MM.1S (cell line): ENCODE measurements at regions not wholly inside any gene's neighbourhood (a gene's known extent, or its start where the extent isn't known, plus 50 kb on each side); places are given as distances from the start of the nearest gene placed in this dataset.

Experiments
- DNase-seq: peaks from one replicate; pipeline ENCODE4 v3.0.0-alpha.2; 2015
- H2AFZ ChIP-seq: fragments of 300-600 bp; sonication (generic); 2 replicates; pipeline ENCODE4 v1.6.0; 2016; ENCODE audit warnings: antibody characterized with exemption, low read length
- H3F3A ChIP-seq: fragments of 300-600 bp; sonication (generic); 2 replicates; pipeline ENCODE4 v1.6.1; 2016; ENCODE audit warnings: mild to moderate bottlenecking, antibody characterized with exemption, low read length, moderate library complexity, mixed read lengths; ENCODE audit not compliant: insufficient read depth
- H3K27ac ChIP-seq: fragments of 300-600 bp; sonication (generic); 2 replicates; pipeline ENCODE4 v1.5.1; 2016; ENCODE audit warnings: mild to moderate bottlenecking, low read length
- H3K27me3 ChIP-seq: fragments of 300-600 bp; sonication (generic); replicated peaks from 2 replicates; pipeline ENCODE4 v1.6.0; 2016; ENCODE audit warnings: low read length; ENCODE audit not compliant: insufficient read depth
- H3K36me3 ChIP-seq: fragments of 300-600 bp; sonication (generic); replicated peaks from 2 replicates; pipeline ENCODE4 v1.6.1; 2016; ENCODE audit warnings: mild to moderate bottlenecking, low read length, mixed read lengths; ENCODE audit not compliant: insufficient read depth
- H3K4me1 ChIP-seq: fragments of 300-600 bp; sonication (generic); 2 replicates; pipeline ENCODE4 v1.6.1; 2016; ENCODE audit warnings: low read length, mixed read lengths
- H3K4me2 ChIP-seq: fragments of 300-600 bp; sonication (generic); 2 replicates; pipeline ENCODE4 v1.6.0; 2016; ENCODE audit warnings: low read depth, low read length
- H3K4me3 ChIP-seq: fragments of 300-600 bp; sonication (generic); 2 replicates; pipeline ENCODE4 v1.5.1; 2016; ENCODE audit warnings: low read length, mixed read lengths
- H3K79me2 ChIP-seq: fragments of 300-600 bp; sonication (generic); 2 replicates; pipeline ENCODE4 v1.6.1; 2016; ENCODE audit warnings: mixed run types, low read length, mixed read lengths
- H3K9ac ChIP-seq: fragments of 300-600 bp; sonication (generic); 2 replicates; pipeline ENCODE4 v1.6.1; 2016; ENCODE audit warnings: low read length, mixed read lengths
- H3K9me2 ChIP-seq: fragments of 300-600 bp; sonication (generic); replicated peaks from 2 replicates; pipeline ENCODE4 v1.6.1; 2016; ENCODE audit warnings: mild to moderate bottlenecking, low read length, mixed read lengths; ENCODE audit not compliant: insufficient read depth
- H3K9me3 ChIP-seq: fragments of 300-600 bp; sonication (generic); replicated peaks from 2 replicates; pipeline ENCODE4 v1.6.1; 2016; ENCODE audit warnings: mild to moderate bottlenecking, low read length, mixed read lengths; ENCODE audit not compliant: insufficient read depth
- H4K20me1 ChIP-seq: fragments of 300-600 bp; sonication (generic); 2 replicates; pipeline ENCODE4 v1.6.1; 2016; ENCODE audit warnings: mild to moderate bottlenecking, low read length, moderate library complexity, mixed read lengths; ENCODE audit not compliant: insufficient read depth
- CTCF ChIP-seq: fragments of 300-600 bp; sonication (generic); IDR thresholded peaks from 2 replicates; pipeline ENCODE4 v1.5.1; 2016; ENCODE audit warnings: antibody characterized with exemption, low read length, mixed read lengths
- EZH2 ChIP-seq: fragments of 300-600 bp; sonication (generic); optimal IDR thresholded peaks from 2 replicates; pipeline ENCODE3; 2017; ENCODE audit warnings: low read depth, mild to moderate bottlenecking, antibody characterized with exemption, low read length, mixed read lengths
- EZH2phosphoT487 ChIP-seq: fragments of 300-600 bp; sonication (generic); IDR thresholded peaks from 2 replicates; pipeline ENCODE4 v1.6.1; 2018; ENCODE audit warnings: antibody characterized with exemption, low read length

GRCh38 chr3:95302044-95302443 lies 1239.2 kb downstream of the NSUN3 start:
- Histone ChIP-seq H3K4me2 (no peak overlapping the region), H3K27ac (no peak overlapping the region), H3F3A (no peaks in the 10 kb centered on the region), H4K20me1 (no peaks in the 10 kb centered on the region), H3K9me3 (no peaks in the 10 kb centered on the region), H3K79me2 (no peaks in the 10 kb centered on the region), H3K36me3 (no peaks in the 10 kb centered on the region), H3K9me2 (no peaks in the 10 kb centered on the region), H3K4me3 (no peak overlapping the region), H3K4me1 (no peaks in the 10 kb centered on the region), H3K27me3 (no peaks in the 10 kb centered on the region), H2AFZ (no peak overlapping the region), H3K9ac (no peak overlapping the region)
- no peak for DNase-seq
- TF ChIP-seq CTCF, result no peak

- peaks cover 16% of the 10 kb centered on the region for H3F3A ChIP-seq
- no peaks in the 10 kb centered on the region for H4K20me1 ChIP-seq
- TF ChIP-seq CTCF, result no peak
- no peak for TF ChIP-seq EZH2
- TF ChIP-seq EZH2phosphoT487, result no peak
- H3K27ac ChIP-seq, result peak overlapping the region; percentile 34; the same call in 1 of the 2 replicates
- H3K9me2 ChIP-seq, result no peaks in the 10 kb centered on the region
- no peaks in the 10 kb centered on the region for H3K27me3 ChIP-seq
- H2AFZ ChIP-seq, result peak overlapping the region; percentile 37; the same call in 1 of the 2 replicates
- no peaks in the 10 kb centered on the region for H3K79me2 ChIP-seq
- H3K9me3 ChIP-seq, result no peaks in the 10 kb centered on the region
- peak; percentile 65 for DNase-seq
- H3K4me2 ChIP-seq, result peak overlapping the region; percentile 79
- H3K4me3 ChIP-seq, result peak overlapping the region; percentile 35
- H3K4me1 ChIP-seq, result peaks cover 12% of the 10 kb centered on the region
- H3K36me3 ChIP-seq, result no peaks in the 10 kb centered on the region
- H3K9ac ChIP-seq, result peak overlapping the region; percentile 5; the same call in 1 of the 2 replicates
These were observed 1247.7 kb downstream of the NSUN3 start for GRCh38 chr3:95310560-95310959.

GRCh38 chr3:95311272-95311671 lies 1248.4 kb downstream of the NSUN3 start:
- H3K9me2 ChIP-seq, result no peaks in the 10 kb centered on the region
- H3K27ac ChIP-seq, result peak overlapping the region; percentile 34; the same call in 1 of the 2 replicates
- no peaks in the 10 kb centered on the region for H3K36me3 ChIP-seq
- peak overlapping the region; percentile 79 for H3K4me2 ChIP-seq
- H3K9me3 ChIP-seq, result no peaks in the 10 kb centered on the region
- no peaks in the 10 kb centered on the region for H4K20me1 ChIP-seq
- H3K79me2 ChIP-seq, result no peaks in the 10 kb centered on the region
- no peak for TF ChIP-seq EZH2phosphoT487
- TF ChIP-seq EZH2, result no peak
- TF ChIP-seq CTCF, result no peak
- peak; percentile 82 for DNase-seq
- H2AFZ ChIP-seq, result no peak overlapping the region
- H3K27me3 ChIP-seq, result no peaks in the 10 kb centered on the region
- peaks cover 12% of the 10 kb centered on the region for H3K4me1 ChIP-seq
- peaks cover 16% of the 10 kb centered on the region for H3F3A ChIP-seq
- no peak overlapping the region for H3K9ac ChIP-seq
- H3K4me3 ChIP-seq, result peak overlapping the region; percentile 35
